PC-3 (cell line): ENCODE measurements at regions not wholly inside any gene's neighbourhood (a gene's known extent, or its start where the extent isn't known, plus 50 kb on each side); places are given as distances from the start of the nearest gene placed in this dataset.

Experiments used
- CTCF ChIP-seq: fragments of 300-600 bp; sonication (generic); conservative IDR thresholded peaks from 2 replicates; pipeline ENCODE4 v1.5.1; 2017; ENCODE audit warnings: antibody characterized with exemption, low read depth, mild to moderate bottlenecking, low read length
- EZH2 ChIP-seq: fragments of 300-600 bp; sonication (generic); IDR thresholded peaks from one replicate; pipeline ENCODE4 v1.6.1; 2017; ENCODE audit warnings: antibody characterized with exemption, mild to moderate bottlenecking, low read length; ENCODE audit not compliant: unreplicated experiment
- EZH2phosphoT487 ChIP-seq: fragments of 300-600 bp; sonication (generic); IDR thresholded peaks from 2 replicates; pipeline ENCODE4 v1.6.1; 2018; ENCODE audit warnings: mild to moderate bottlenecking, antibody characterized with exemption, low read length, borderline replicate concordance

GRCh38 chr4:74638689-74639088 is 155.6 kb downstream of the BTC start:
- TF ChIP-seq CTCF (no peak), EZH2 (no peak), EZH2phosphoT487 (no peak)
